ENCODE measurements at regions not wholly inside any gene's neighbourhood (a gene's known extent, or its start where the extent isn't known, plus 50 kb on each side); places are given as distances from the start of the nearest gene placed in this dataset.

DNA sequence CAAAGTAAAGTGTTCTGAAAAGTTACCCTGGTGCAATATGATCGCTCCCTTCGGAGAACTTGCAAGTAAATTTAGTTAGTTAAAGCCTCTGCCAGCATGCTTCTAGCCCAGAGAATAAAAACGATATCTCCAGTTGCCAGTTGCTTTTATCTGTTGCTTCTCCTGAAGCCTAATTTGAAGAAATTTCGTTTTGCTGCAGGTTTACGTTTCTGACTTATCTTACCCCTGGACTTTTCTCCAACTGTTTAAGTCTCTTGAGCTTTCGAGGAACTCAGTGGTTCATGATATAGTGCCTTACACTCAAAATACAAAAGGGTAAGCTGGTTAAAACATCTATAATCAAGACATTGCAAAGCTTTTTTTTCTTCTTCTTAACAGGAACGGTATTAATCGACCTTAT is 131.1 kb downstream of the FAM161A start:
- no peak overlapping the region for H2BK15ac ChIP-seq (ENCODE audit: low read length)
- H3K79me1 ChIP-seq (ENCODE audit: low read depth, low read length): no peaks in the 10 kb centered on the region
- POLR2A ChIA-PET (ENCODE audit: partially characterized antibody): no interaction called here
- no peak overlapping the region for H3K14ac ChIP-seq (ENCODE audit: insufficient read length)
- H3K27me3 ChIP-seq (replicated peaks in 1 of 4; ENCODE audit: control insufficient read depth in 3 of 4, extremely low read depth in 1 of 4, insufficient read depth in 3 of 4, low read length in 3 of 4): no peaks in the 10 kb centered on the region
- H3K23me2 ChIP-seq (ENCODE audit: low read depth, low read length): no peaks in the 10 kb centered on the region
- H3K23ac ChIP-seq (ENCODE audit: insufficient read length): no peak overlapping the region
- H4K91ac ChIP-seq (replicated peaks; ENCODE audit: insufficient read length, low read length): no peak overlapping the region
- no peak overlapping the region for H4K5ac ChIP-seq (ENCODE audit: insufficient read length, low read depth, low read length)
- no peak overlapping the region for H2BK12ac ChIP-seq (ENCODE audit: low read depth, low read length)
- H3K18ac ChIP-seq (ENCODE audit: extremely low read depth, low read length): no peak overlapping the region
- H3K9me3 ChIP-seq (ENCODE audit: insufficient read depth in 2 of 2, low read depth in 1 of 2, low read length in 1 of 2): peaks cover 0 to 5% of the 10 kb centered on the region in 2 experiments; a peak in 1 of 4 replicates
- H2AFZ ChIP-seq (ENCODE audit: low read length): no peak overlapping the region
- no peak overlapping the region for H3K4me3 ChIP-seq (ENCODE audit: extremely low read depth in 1 of 4, insufficient read depth in 2 of 4, low read depth in 3 of 4, low read length in 4 of 4)
- no peak overlapping the region for H2BK120ac ChIP-seq (replicated peaks; ENCODE audit: low read depth, low read length)
- no peak for DNase-seq (ENCODE audit: low read depth in 1 of 2, low spot score in 2 of 2)
- no peak overlapping the region for H2BK20ac ChIP-seq (ENCODE audit: low read length)
- no peak overlapping the region for H3K56ac ChIP-seq (replicated peaks; ENCODE audit: insufficient read length, low read depth, low read length)
- H4K20me1 ChIP-seq (replicated peaks in 1 of 2; ENCODE audit: control insufficient read depth in 1 of 2, insufficient read depth in 2 of 2, low read length in 2 of 2): no peaks in the 10 kb centered on the region
- no peak overlapping the region for H4K8ac ChIP-seq (ENCODE audit: extremely low read depth, insufficient read depth, low read length)
- no peaks in the 10 kb centered on the region for H3K36me3 ChIP-seq (ENCODE audit: control insufficient read depth in 2 of 4, insufficient read depth in 4 of 4, low read length in 3 of 4)
- H3K4me1 ChIP-seq (replicated peaks in 1 of 4; ENCODE audit: control insufficient read depth in 3 of 4, insufficient read depth in 4 of 4, low read length in 3 of 4): no peaks in the 10 kb centered on the region
- H2BK5ac ChIP-seq (ENCODE audit: low read depth, low read length): no peak overlapping the region
- H3K4ac ChIP-seq (replicated peaks; ENCODE audit: insufficient read length, low read depth, low read length): no peak overlapping the region
- CTCF ChIA-PET (ENCODE audit: partially characterized antibody): interaction anchor here (1.0 kb wide), 1 partner anchor 16 kb away, joined by 3 read pairs; no protein-coding TSS in a partner anchor
- H3K79me2 ChIP-seq (ENCODE audit: control insufficient read depth in 1 of 2, insufficient read depth in 2 of 2, low read length in 2 of 2): no peaks in the 10 kb centered on the region
- FAIRE-seq: no peak
- WGBS, 2 experiments (ENCODE audit: extremely low coverage in 1 of 2, insufficient coverage in 1 of 2, insufficient read length in 1 of 2, insufficient replicate concordance in 2 of 2, low coverage in 1 of 2, low lambda C conversion rate in 2 of 2, missing lambda C conversion rate in 1 of 2): 86% methylated on average over 8 of the region's 8 CpGs; no CpG with 5 or more reads in 1 of the 2 experiments
- no peak overlapping the region for H2AK5ac ChIP-seq (ENCODE audit: low read depth, low read length)
- no peak overlapping the region for H3K9ac ChIP-seq (replicated peaks in 1 of 4; ENCODE audit: extremely low read depth in 1 of 4, low read depth in 3 of 4, low read length in 3 of 4)
- no peak overlapping the region for H3K4me2 ChIP-seq (ENCODE audit: insufficient read depth in 1 of 2, low read depth in 2 of 2, low read length in 2 of 2)
- no peak overlapping the region for H3K27ac ChIP-seq (ENCODE audit: low read depth, low read length)
- TF ChIP-seq, protein P1, sequence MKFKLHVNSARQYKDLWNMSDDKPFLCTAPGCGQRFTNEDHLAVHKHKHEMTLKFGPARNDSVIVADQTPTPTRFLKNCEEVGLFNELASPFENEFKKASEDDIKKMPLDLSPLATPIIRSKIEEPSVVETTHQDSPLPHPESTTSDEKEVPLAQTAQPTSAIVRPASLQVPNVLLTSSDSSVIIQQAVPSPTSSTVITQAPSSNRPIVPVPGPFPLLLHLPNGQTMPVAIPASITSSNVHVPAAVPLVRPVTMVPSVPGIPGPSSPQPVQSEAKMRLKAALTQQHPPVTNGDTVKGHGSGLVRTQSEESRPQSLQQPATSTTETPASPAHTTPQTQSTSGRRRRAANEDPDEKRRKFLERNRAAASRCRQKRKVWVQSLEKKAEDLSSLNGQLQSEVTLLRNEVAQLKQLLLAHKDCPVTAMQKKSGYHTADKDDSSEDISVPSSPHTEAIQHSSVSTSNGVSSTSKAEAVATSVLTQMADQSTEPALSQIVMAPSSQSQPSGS (IDR thresholded peaks at IDR 0.05; ENCODE audit: low read length): no peak
- no peak for TF ChIP-seq GABPA (IDR thresholded peaks at IDR 0.05; ENCODE audit: borderline replicate concordance, insufficient read depth, low read length)
- no peak for TF ChIP-seq NANOG (IDR thresholded peaks at IDR 0.05; ENCODE audit: insufficient read depth, low read depth, low read length, poor library complexity, severe bottlenecking)
- TF ChIP-seq CREB1 (IDR thresholded peaks at IDR 0.05): no peak
- no peak for TF ChIP-seq POLR2AphosphoS5 (IDR thresholded peaks at IDR 0.05; ENCODE audit: low read depth, low read length)
- no peak for TF ChIP-seq HDAC6 (IDR thresholded peaks at IDR 0.05; ENCODE audit: low read depth, low read length)
- no peak for TF ChIP-seq EP300 (IDR thresholded peaks at IDR 0.05; ENCODE audit: borderline replicate concordance in 1 of 2, low read depth in 2 of 2, low read length in 2 of 2)
- TF ChIP-seq, protein P2, sequence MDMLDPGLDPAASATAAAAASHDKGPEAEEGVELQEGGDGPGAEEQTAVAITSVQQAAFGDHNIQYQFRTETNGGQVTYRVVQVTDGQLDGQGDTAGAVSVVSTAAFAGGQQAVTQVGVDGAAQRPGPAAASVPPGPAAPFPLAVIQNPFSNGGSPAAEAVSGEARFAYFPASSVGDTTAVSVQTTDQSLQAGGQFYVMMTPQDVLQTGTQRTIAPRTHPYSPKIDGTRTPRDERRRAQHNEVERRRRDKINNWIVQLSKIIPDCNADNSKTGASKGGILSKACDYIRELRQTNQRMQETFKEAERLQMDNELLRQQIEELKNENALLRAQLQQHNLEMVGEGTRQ (IDR thresholded peaks at IDR 0.05; ENCODE audit: low read length): no peak
- no peak for TF ChIP-seq NRF1 (IDR thresholded peaks at IDR 0.05; ENCODE audit: low read depth, low read length)
- TF ChIP-seq RAD21 (IDR thresholded peaks at IDR 0.05 in 1 of 2, conservative IDR thresholded peaks at IDR 0.05 in 1 of 2; ENCODE audit: low read depth in 2 of 2, low read length in 2 of 2): no peak
- no peak for TF ChIP-seq CBX8 (IDR thresholded peaks at IDR 0.05; ENCODE audit: borderline replicate concordance, low read depth, low read length)
- TF ChIP-seq CEBPB (IDR thresholded peaks at IDR 0.05; ENCODE audit: low read depth, low read length): no peak

Measured in H1 (cell line).